NCI-H146 (cell line): ENCODE measurements at regions not wholly inside any gene's neighbourhood (a gene's known extent, or its start where the extent isn't known, plus 50 kb on each side); places are given as distances from the start of the nearest gene placed in this dataset.

Experiments used
- DNase-seq: peaks from one replicate; lab custom pipeline; 2025; lab: John Stamatoyannopoulos, UW

DNA sequence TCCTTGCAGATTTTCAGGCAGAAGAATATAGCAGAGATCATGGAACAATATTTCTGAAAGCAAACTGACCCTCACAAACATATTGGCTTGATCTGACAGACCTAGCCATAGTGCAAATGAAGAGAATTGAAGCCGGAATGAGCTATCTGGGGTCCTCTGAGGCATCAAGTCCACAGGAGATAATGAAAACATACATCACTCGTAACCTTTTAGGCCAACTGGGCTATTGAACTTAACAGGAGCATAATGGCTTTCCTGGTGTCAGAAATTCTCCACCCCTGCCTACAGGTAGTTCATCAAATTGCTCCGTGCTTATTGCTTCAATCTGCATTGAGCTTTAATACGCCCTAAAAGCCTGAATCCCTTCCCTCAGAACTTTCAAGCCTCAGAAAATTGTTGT lies 1414.6 kb upstream of the TENM4 start:
- no peak for DNase-seq

DNA sequence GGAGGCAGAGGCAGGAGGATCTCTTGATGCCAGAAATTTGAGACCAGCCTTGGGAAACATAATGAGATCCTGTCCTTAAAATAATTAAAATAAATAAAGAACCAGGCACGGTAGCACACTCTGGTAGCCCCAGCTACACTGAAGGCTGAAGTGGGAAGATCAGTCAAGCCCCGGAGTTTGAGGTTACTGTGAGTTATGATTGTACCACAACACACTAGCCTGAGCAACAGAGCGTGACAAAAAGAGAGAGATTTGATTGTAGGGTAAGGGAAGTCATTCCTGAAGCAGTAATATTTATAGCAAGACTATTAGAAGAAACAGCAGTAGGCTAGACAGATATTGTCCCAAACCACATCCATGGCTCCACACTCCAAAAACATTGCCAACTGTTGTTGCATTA lies 1408.4 kb upstream of the TENM4 start:
- no peak for DNase-seq

DNA sequence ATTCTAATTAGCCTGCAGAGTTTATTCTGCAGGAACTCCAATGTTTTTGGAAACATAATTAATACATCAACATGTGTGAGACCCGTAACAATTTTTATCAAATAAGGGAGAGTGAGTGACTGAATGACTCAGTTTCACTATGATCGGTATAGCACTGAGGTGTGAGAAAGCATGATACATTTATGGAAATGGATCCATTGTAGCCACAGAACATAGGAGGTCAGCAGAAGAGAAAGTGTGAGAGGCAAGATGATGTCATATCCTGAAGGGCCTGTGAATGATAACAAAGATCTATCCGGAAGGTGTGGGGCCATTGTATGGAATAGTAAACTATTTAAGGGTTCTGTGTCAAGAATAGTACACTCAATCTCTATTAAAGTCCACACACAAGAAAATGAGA lies 1406.1 kb upstream of the TENM4 start:
- DNase-seq: no peak

- DNase-seq: no peak
Measured at GRCh38 chr11:80846442-80846841, 1405.6 kb upstream of the TENM4 start.

DNA sequence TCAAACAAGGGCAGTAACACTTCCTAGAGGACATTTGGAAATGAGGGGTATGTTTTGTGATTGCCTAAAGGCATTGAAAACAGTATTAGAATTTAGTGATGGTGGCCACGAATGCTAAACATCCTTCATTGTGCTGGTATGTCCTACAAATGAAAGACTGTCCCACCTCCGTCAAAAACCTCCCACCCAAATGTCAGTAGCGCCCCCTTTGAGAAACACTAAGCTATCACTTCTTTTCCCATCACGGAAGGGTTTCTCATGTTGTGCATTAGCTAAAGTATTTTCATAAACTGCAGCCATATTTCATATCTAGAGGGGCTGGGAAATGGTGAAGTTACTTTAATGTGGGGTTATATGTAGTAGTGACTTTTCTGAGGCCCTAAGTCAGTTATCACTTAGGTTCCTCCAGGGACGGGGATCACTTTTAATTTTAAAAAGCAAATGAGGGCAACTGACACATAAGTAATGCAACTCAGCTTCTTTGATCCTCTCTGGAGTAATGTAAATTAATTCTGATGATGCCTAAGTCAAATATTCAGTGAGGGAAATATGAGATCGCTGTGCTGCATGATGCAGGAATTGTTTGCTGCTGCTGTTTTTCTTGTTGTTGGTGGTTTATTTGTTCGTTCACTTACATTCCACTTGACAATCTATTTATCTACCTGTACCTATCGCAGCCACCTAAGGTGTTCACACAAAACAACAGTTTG lies 1403.4 kb upstream of the TENM4 start:
- DNase-seq: no peak

DNA sequence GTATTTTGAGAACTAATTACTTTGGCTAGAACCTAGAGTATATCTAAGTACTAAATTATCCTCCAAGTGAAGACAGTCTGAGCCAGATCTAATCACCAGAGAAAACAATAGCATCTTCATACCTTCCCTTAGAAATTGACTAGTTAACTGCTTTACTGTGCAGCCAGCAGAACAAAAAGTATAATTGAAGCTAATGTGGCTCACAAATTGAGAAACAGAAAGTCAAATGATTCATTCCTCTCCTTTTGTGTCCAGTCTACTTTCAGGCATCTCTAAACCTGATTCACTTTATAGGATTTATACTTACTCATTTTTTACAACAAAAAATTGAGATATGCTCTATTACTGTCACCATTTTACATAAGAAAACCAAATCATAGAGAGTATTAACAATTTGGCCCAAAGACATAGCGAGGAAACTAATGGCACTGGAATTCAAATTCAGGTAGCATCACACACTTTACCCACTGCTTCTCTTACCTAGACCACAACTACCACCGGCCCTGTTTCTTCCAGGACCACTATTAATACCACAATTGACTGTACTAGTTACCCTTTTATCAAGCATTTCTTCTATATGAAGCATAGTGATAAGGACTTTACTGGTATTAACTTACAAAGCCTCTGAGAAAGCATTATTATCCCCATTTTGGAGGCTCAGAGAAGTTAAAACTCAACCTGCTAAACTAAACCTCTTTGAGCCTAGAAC lies 1402.6 kb upstream of the TENM4 start:
- DNase-seq: no peak

DNA sequence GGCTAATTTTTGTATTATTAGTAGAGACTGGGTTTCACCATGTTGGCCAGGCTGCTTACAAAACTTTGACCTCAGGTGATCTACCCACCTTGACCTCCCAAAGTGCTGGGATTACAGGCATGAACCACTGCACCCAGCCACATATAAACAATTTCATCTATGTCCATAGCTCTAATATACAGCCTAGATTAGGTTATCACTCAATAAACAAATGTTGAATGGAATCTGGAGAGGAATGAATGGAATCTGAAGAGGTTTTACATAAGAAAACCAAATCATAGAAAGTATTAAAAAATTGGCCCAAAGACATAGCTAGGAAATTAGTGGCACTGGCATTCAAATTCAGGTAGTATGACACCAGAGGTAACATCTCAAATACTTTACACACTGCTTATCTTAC lies 1401.4 kb upstream of the TENM4 start:
- no peak for DNase-seq

DNA sequence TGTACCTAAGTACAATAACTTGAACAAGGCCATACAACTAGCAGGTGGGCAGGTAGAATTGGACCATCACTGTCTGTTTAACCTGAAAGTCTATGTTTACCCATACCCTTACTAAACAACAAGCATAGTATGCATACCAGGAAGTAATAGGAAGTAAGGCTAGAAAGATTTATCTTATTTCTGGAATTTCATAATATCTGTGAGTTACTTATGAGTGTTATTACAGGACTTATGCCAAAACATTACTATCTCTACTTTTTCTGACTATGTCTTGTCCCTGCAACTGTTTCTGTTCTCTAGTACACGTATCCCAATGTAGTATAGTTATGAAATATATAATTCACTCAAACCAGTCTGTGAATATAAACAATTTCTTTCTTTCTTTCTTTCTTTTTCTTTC lies 1400.8 kb upstream of the TENM4 start:
- DNase-seq: no peak

DNA sequence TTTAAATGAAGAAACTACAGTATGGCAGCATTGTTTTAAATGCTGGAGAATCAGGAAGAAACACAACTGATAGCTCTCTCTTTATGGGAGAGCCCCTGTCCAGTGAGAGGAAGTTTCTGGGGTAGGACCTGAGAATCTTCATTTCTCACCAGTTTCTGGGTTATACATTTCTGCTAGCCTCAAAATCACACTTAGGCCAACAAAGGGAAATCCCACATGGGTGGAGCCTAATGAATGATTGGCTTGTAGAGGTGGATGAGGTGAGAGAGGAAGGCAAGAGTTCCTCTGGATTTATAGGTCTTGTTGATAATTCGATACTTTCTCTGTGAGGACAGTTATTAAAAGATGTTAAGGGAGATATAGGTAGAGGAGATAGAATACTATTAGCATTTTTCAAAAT lies 1397.3 kb upstream of the TENM4 start:
- DNase-seq: no peak

DNA sequence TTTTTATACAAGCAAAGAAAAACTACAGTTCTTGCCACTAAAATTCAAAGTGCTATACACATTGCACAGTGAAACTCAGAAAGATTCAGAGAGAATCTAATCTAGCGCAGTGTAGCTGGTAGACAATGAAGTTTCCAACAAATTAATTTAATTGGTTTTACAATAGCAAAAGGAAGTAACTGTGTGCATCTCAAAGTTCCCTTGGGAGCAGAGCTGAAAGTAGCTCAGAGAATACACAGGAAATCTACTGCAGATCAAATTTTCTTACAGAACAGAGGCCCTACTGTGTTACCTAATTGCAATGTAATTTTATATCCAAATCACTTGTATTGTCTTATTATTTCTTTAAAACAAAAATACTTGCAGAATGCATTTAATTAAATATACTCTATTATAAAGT lies 1396.2 kb upstream of the TENM4 start:
- no peak for DNase-seq

DNA sequence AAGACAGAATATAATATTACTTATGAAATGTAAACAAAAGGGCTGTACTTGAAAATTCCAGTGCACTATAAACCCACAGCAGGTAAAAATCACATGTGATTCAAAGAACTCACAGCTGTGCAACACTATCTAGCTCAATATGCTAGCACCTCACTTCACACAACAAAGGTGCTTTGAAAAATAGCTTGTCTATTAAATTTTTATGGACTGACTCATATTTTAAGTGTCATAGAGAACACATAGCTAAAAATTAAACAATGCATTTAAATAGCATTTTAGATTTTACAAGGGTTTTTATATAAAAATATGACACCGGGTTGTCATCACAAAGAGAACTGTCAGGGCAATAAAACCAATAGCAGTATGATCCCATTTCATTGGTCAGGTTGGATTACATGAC lies 1390.5 kb upstream of the TENM4 start:
- DNase-seq: no peak

GRCh38 chr11:80827781-80828180 lies 1387.0 kb upstream of the TENM4 start:
- DNase-seq: no peak

DNA sequence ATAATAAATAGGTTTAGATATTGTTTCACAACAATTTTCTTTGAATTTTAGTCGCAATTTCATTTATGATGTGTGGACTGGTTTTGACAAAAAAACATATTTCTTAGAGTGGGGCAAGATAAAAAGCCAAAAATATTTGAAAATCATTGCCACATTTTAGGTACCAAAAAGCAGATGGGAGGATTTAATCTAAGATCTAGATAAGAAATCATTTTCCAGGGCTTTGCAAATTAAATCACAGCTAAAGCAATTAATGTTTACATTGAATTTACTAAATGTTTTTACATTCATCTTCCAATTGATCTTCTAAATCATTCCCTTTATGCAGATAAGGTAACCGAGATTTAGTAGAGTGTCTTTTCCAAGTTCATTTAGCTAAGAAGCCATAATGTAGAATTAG lies 1386.0 kb upstream of the TENM4 start:
- no peak for DNase-seq

DNA sequence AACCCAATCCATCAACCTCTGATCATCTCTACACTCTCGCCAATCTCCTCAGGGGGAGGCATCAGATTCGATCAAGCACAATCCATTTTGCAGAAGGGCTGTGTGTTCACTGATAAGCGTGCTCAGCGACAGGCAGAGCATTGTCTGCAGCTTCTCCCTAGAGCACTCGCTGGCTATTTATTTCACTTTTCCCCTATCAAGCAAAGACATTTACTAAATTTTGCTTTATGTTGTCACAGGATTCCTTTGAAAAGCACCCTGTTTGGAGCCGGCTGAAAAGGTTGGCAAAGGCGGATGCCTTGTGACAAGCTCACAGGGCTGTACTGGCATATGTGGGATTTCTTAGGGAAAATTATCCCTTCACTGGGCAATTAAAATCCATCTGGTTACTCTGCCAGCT lies 1381.5 kb upstream of the TENM4 start:
- DNase-seq: no peak

GRCh38 chr11:80819271-80819670 lies 1378.4 kb upstream of the TENM4 start:
- no peak for DNase-seq

DNA sequence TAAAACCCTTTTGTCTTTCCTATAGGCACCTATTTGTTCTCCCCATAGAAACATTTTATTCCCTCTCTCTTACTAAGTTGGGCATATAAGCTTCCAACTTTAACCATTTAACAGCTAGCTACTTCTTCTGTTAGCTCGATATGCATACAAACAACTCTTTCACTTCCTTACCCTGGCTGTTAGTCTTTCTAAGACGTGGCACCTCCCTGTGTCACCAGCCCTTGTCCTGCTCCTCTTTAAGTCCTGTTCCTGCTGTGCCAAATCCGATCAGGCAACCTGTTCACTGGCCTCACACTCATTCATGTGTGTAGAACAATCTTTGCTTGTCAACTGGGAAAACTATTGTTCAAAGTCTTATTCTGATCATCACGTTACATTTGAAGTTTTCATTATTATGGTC lies 1376.1 kb upstream of the TENM4 start:
- no peak for DNase-seq

GRCh38 chr11:80816454-80816847 lies 1375.6 kb upstream of the TENM4 start:
- no peak for DNase-seq

DNA sequence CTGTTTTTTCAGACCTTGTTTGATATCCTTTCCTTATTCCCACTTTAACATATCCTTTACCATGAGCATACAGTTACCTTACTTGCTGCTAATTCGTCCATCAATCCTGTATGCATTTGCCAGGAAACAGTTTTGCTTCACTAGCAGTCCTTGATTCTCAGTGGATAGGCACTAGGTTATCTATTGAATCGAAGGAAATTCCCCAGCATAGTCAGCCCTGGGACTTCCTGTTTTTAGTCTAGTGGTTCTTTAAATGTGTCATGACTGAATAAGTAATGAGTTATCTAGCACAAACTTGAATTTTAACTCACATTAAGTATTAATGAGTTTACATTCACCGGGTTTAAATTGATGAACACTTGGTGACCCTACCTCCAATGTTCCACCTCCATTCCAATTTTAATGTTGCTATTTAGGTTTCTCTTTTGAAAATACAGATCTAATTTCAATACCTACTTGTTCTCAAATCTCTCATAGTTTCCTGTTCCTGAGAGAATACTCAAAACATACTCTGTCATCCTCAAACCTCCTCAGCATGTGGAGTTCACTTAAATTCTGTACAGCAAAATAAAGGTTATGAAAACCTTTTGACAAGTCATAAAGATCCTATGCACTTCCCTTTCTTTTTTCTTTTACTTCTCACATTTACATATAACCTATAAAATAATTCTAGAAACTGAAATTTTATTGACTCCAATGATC lies 1375.1 kb upstream of the TENM4 start:
- no peak for DNase-seq

DNA sequence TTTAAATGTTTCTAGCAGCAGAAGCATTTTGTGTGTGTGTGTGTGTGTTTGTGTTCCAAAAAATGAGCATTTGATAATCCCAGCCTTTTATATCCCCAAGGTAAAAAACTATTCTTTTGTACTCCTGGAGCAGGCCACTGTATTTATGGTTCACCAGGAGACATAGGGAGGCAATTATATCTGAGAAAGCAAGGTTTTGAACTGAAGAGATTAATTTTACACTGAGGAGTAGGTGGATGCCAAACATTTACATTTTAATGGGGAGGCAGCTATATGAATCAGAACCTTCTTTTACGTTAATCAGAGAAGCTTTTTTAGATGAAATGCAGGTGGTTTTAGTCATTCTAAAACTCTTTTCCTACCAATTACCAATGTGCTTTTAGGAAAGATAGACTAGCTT lies 1374.0 kb upstream of the TENM4 start:
- no peak for DNase-seq

GRCh38 chr11:80810695-80811094 lies 1369.9 kb upstream of the TENM4 start:
- DNase-seq: no peak

DNA sequence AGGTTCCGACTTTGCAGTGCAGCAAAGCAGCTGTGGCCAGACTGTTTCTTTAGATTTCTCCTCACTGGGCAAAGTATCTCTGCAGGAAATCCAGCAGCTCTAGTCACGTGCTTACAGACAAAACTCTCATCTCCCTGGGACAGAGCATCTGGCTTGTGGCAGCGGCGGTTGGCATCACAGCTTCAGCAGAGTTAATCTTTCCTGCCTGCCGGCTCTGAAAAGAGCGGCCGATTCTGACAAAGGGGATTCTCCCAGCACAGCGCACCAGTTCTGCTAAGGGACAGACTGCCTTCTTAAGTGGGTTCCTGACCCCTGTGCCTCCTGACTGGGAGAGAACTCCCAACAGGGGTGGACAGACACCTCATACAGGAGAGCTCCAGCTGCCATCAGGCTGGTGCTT lies 1357.3 kb upstream of the TENM4 start:
- DNase-seq: no peak

GRCh38 chr11:80783561-80783960 lies 1342.7 kb upstream of the TENM4 start:
- no peak for DNase-seq

GRCh38 chr11:80782135-80782885 lies 1341.5 kb upstream of the TENM4 start:
- no peak for DNase-seq
